HEK293 (cell line): ENCODE measurements at regions not wholly inside any gene's neighbourhood (a gene's known extent, or its start where the extent isn't known, plus 50 kb on each side); places are given as distances from the start of the nearest gene placed in this dataset.

Experiments
- CTCF ChIA-PET: fragments of 350-600 bp; formaldehyde crosslinking; extraction: SDS; loops from one replicate; lab custom pipeline; 2021; ENCODE audit warnings: antibody characterized with exemption; lab: Yijun Ruan, JAX
- POLR2A ChIA-PET: fragments of 300-600 bp; formaldehyde crosslinking; extraction: SDS; loops from one replicate; lab custom pipeline; 2020; ENCODE audit warnings: antibody characterized with exemption, inconsistent platforms; lab: Yijun Ruan, JAX
- H3K27ac ChIP-seq: fragments of 200-500 bp; sonication (Bioruptor generic); 2 replicates; pipeline ENCODE4 v1.5.1; 2014; ENCODE audit warnings: low read depth, low read length, control low read depth, inconsistent platforms; ENCODE audit errors: extremely low read depth
- H3K36me3 ChIP-seq, 2 experiments: fragments of 200-500 bp in 1 of 2; sonication (Bioruptor generic) in 1 of 2; 1 replicate in 1 of 2; 2 replicates in 1 of 2; pipeline ENCODE4 v1.5.1; 2014 to 2017; ENCODE audit warnings: inconsistent platforms in 2 of 2, low read length in 2 of 2; ENCODE audit not compliant: control insufficient read depth in 2 of 2, insufficient read depth in 1 of 2
- H3K4me1 ChIP-seq: fragments of 200-500 bp; sonication (Bioruptor generic); 2 replicates; pipeline ENCODE4 v1.5.1; 2014; ENCODE audit warnings: mild to moderate bottlenecking, low read length, inconsistent platforms; ENCODE audit not compliant: control insufficient read depth, insufficient read depth
- H3K4me3 ChIP-seq: 2 replicates; pipeline ENCODE4 v1.5.1; 2011; ENCODE audit warnings: low read depth, mild to moderate bottlenecking, control low read depth, low read length, moderate library complexity
- H3K9me3 ChIP-seq: fragments of 200-500 bp; sonication (Bioruptor generic); 2 replicates; pipeline ENCODE4 v1.5.1; 2014; ENCODE audit warnings: low read depth, low read length, inconsistent platforms; ENCODE audit not compliant: control insufficient read depth, insufficient read depth
- ATF2 ChIP-seq: fragments of 450-650 bp; formaldehyde crosslinking; IDR thresholded peaks from 2 replicates; pipeline ENCODE4 v1.5.1; 2016; ENCODE audit warnings: missing biosample characterization, missing genetic modification characterization, low read depth
- BCL6B ChIP-seq: fragments of 450-650 bp; formaldehyde crosslinking; IDR thresholded peaks from 2 replicates; pipeline ENCODE4 v1.5.1; 2017; ENCODE audit warnings: missing biosample characterization, missing genetic modification characterization
- GLI2 ChIP-seq: fragments of 450-650 bp; formaldehyde crosslinking; IDR thresholded peaks from 2 replicates; pipeline ENCODE4; 2017; ENCODE audit warnings: missing biosample characterization, missing genetic modification characterization, low read depth, borderline replicate concordance
- HOXD13 ChIP-seq: sonication (generic); formaldehyde crosslinking; IDR thresholded peaks from 2 replicates; pipeline ENCODE4 v1.8.0; 2022; ENCODE audit warnings: missing genetic modification reagents, borderline replicate concordance
- KLF8 ChIP-seq: fragments of 450-650 bp; formaldehyde crosslinking; IDR thresholded peaks from 2 replicates; pipeline ENCODE4 v1.5.1; 2016; ENCODE audit warnings: missing biosample characterization, missing genetic modification characterization
- OVOL3 ChIP-seq: fragments of 450-650 bp; formaldehyde crosslinking; IDR thresholded peaks from 2 replicates; pipeline ENCODE4 v1.5.1; 2016; ENCODE audit warnings: missing biosample characterization, missing genetic modification characterization
- PRDM1 ChIP-seq: fragments of 450-650 bp; formaldehyde crosslinking; IDR thresholded peaks from 2 replicates; pipeline ENCODE4; 2016; ENCODE audit warnings: missing biosample characterization, missing genetic modification characterization
- PRDM6 ChIP-seq: fragments of 450-650 bp; formaldehyde crosslinking; IDR thresholded peaks from 2 replicates; pipeline ENCODE4 v1.5.1; 2017; ENCODE audit warnings: missing biosample characterization, missing genetic modification characterization
- RBAK ChIP-seq: fragments of 450-650 bp; formaldehyde crosslinking; IDR thresholded peaks from 2 replicates; pipeline ENCODE4 v1.5.1; 2016; ENCODE audit warnings: missing biosample characterization, missing genetic modification characterization
- ZBTB10 ChIP-seq: fragments of 450-650 bp; formaldehyde crosslinking; IDR thresholded peaks from 2 replicates; pipeline ENCODE4 v1.5.1; 2016; ENCODE audit warnings: missing biosample characterization, missing genetic modification characterization
- ZNF10 ChIP-seq: fragments of 450-650 bp; formaldehyde crosslinking; IDR thresholded peaks from 2 replicates; pipeline ENCODE4 v1.5.1; 2017; ENCODE audit warnings: missing biosample characterization, missing genetic modification characterization
- ZNF114 ChIP-seq: fragments of 450-650 bp; formaldehyde crosslinking; IDR thresholded peaks from 2 replicates; pipeline ENCODE4 v1.5.0; 2017; ENCODE audit warnings: missing biosample characterization, missing genetic modification characterization
- ZNF311 ChIP-seq: fragments of 450-650 bp; formaldehyde crosslinking; IDR thresholded peaks from 2 replicates; pipeline ENCODE4 v1.5.1; 2017; ENCODE audit warnings: missing biosample characterization, missing genetic modification characterization, borderline replicate concordance
- ZNF335 ChIP-seq: fragments of 450-650 bp; formaldehyde crosslinking; conservative IDR thresholded peaks from 2 replicates; pipeline ENCODE4 v1.5.1; 2016; ENCODE audit warnings: missing biosample characterization, missing genetic modification characterization
- ZNF433 ChIP-seq: fragments of 450-650 bp; formaldehyde crosslinking; IDR thresholded peaks from 2 replicates; pipeline ENCODE4 v1.5.1; 2016; ENCODE audit warnings: missing biosample characterization, missing genetic modification characterization, low read depth
- ZNF501 ChIP-seq: fragments of 450-650 bp; formaldehyde crosslinking; IDR thresholded peaks from 2 replicates; pipeline ENCODE4 v1.5.1; 2016; ENCODE audit warnings: missing biosample characterization, missing genetic modification characterization
- ZNF558 ChIP-seq: fragments of 450-650 bp; formaldehyde crosslinking; IDR thresholded peaks from 2 replicates; pipeline ENCODE4 v1.5.1; 2016; ENCODE audit warnings: missing biosample characterization, missing genetic modification characterization
- ZNF658 ChIP-seq: fragments of 450-650 bp; formaldehyde crosslinking; IDR thresholded peaks from 2 replicates; pipeline ENCODE4; 2016; ENCODE audit warnings: missing biosample characterization, missing genetic modification characterization
- ZSCAN18 ChIP-seq: fragments of 450-650 bp; formaldehyde crosslinking; IDR thresholded peaks from 2 replicates; pipeline ENCODE4 v1.5.1; 2016; ENCODE audit warnings: missing biosample characterization, missing genetic modification characterization
- TF ChIP-seq, protein P1 (sequence below): fragments of 450-650 bp; formaldehyde crosslinking; IDR thresholded peaks from 2 replicates; pipeline ENCODE4 v1.5.1; 2016; ENCODE audit warnings: missing biosample characterization, missing genetic modification characterization

DNA sequence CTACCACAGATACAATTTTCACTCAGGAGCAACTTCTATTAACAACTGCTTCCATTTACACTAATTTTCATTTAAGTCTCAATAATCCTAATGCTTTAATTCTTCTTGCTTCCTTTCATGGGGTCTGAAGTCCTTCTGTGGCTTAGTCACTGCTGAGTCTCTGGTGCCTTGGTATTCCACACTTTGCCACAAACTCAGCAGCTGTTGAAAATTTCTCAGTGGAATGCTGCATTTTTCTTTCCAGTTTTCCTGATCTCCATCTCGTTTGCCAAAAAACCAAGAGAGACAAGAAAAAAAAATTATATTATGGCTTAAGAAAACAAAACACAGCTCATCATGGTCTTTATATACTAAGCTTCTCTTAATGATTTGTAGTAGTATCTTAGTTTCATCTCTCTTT is 269.2 kb upstream of the AZI2 start (continued):
- TF ChIP-seq ZSCAN18 = no peak

DNA sequence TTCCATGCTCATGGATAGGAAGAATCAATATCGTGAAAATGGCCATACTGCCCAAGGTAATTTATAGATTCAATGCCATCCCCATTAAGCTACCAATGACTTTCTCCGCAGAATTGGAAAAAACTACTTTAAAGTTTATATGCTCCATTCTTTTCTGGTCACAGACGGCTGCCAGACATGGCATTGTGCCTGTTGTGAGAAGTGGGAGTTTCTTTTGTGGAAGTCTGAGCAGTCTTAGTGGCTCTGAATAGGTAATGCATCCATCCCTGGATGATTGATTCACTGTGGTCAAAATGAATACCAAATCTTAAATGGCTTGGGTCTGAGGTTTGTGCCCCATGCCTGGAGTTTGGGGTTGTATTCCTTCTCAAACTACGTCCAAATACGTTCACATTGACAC is 274.5 kb upstream of the AZI2 start:
- POLR2A ChIA-PET = no interaction called here
- CTCF ChIA-PET = interaction anchor here (1.2 kb wide), 1 partner anchor 45 kb away, joined by 3 read pairs; no protein-coding TSS in a partner anchor
- no peaks in the 10 kb centered on the region for H3K9me3 ChIP-seq
- no peak overlapping the region for H3K4me3 ChIP-seq
- TF ChIP-seq ZNF335 = no peak
- no peak for TF ChIP-seq BCL6B (tag by site-specific recombination)
- no peak for TF ChIP-seq RBAK
- no peak for TF ChIP-seq ZBTB10 (tag by site-specific recombination)
- TF ChIP-seq ATF2 (tag by site-specific recombination) = no peak
- TF ChIP-seq HOXD13 (CRISPR knock-in tag) = no peak
- H3K36me3 ChIP-seq = no peaks in the 10 kb centered on the region
- no peak overlapping the region for H3K27ac ChIP-seq
- H3K4me1 ChIP-seq = no peaks in the 10 kb centered on the region

- H3K4me3 ChIP-seq = no peak overlapping the region
- TF ChIP-seq ZNF10 (tag by site-specific recombination) = no peak
- TF ChIP-seq PRDM1 = no peak
- no peak for TF ChIP-seq ZNF658 (tag by site-specific recombination)
- TF ChIP-seq GLI2 (tag by site-specific recombination) = no peak
- TF ChIP-seq ZNF114 (tag by site-specific recombination) = no peak
- TF ChIP-seq ZNF501 (tag by site-specific recombination) = no peak
- no peak for TF ChIP-seq RBAK
- TF ChIP-seq, protein P1, sequence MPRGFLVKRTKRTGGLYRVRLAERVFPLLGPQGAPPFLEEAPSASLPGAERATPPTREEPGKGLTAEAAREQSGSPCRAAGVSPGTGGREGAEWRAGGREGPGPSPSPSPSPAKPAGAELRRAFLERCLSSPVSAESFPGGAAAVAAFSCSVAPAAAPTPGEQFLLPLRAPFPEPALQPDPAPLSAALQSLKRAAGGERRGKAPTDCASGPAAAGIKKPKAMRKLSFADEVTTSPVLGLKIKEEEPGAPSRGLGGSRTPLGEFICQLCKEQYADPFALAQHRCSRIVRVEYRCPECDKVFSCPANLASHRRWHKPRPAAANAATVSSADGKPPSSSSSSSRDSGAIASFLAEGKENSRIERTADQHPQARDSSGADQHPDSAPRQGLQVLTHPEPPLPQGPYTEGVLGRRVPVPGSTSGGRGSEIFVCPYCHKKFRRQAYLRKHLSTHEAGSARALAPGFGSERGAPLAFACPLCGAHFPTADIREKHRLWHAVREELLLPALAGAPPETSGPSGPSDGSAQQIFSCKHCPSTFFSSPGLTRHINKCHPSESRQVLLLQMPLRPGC (tag by site-specific recombination) = no peak
- TF ChIP-seq ZNF311 (tag by site-specific recombination) = no peak
- TF ChIP-seq KLF8 = no peak
- TF ChIP-seq OVOL3 (tag by site-specific recombination) = no peak
- TF ChIP-seq PRDM6 (tag by site-specific recombination) = no peak
- TF ChIP-seq ATF2 (tag by site-specific recombination) = no peak
- no peak for TF ChIP-seq ZNF433 (tag by site-specific recombination)
- TF ChIP-seq ZNF558 = no peak
- ChIA-PET POLR2A (no interaction called here), CTCF (interaction anchor here (0.9 kb wide), 1 partner anchor 44 kb away, joined by 3 read pairs; no protein-coding TSS in a partner anchor)
- H3K4me1 ChIP-seq = no peaks in the 10 kb centered on the region
- H3K27ac ChIP-seq = no peak overlapping the region
- H3K36me3 ChIP-seq = no peaks in the 10 kb centered on the region
- no peaks in the 10 kb centered on the region for H3K9me3 ChIP-seq
Measured at GRCh38 chr3:28624084-28624483, 275.5 kb upstream of the AZI2 start.
